HepG2 (cell line): ENCODE measurements at regions not wholly inside any gene's neighbourhood (a gene's known extent, or its start where the extent isn't known, plus 50 kb on each side); places are given as distances from the start of the nearest gene placed in this dataset.

ENCODE experiments used
- ZNF20 ChIP-seq: sonication (generic); formaldehyde crosslinking; IDR thresholded peaks from 2 replicates; pipeline ENCODE4 v1.4.0; 2020; ENCODE audit warnings: mild to moderate bottlenecking, moderate library complexity, missing genetic modification reagents
- ZNF225 ChIP-seq: sonication (generic); formaldehyde crosslinking; IDR thresholded peaks from 2 replicates; pipeline ENCODE4 v1.4.0; 2020; ENCODE audit warnings: mild to moderate bottlenecking, missing genetic modification reagents
- TF ChIP-seq, protein P1 (sequence below): sonication (generic); formaldehyde crosslinking; IDR thresholded peaks from 2 replicates; pipeline ENCODE4 v1.5.0; 2020; ENCODE audit warnings: mild to moderate bottlenecking, missing genetic modification reagents, borderline replicate concordance
- TF ChIP-seq, protein P2 (sequence below): sonication (generic); formaldehyde crosslinking; IDR thresholded peaks from 2 replicates; pipeline ENCODE4 v1.4.0; 2020; ENCODE audit warnings: missing genetic modification reagents, mild to moderate bottlenecking, borderline replicate concordance

DNA sequence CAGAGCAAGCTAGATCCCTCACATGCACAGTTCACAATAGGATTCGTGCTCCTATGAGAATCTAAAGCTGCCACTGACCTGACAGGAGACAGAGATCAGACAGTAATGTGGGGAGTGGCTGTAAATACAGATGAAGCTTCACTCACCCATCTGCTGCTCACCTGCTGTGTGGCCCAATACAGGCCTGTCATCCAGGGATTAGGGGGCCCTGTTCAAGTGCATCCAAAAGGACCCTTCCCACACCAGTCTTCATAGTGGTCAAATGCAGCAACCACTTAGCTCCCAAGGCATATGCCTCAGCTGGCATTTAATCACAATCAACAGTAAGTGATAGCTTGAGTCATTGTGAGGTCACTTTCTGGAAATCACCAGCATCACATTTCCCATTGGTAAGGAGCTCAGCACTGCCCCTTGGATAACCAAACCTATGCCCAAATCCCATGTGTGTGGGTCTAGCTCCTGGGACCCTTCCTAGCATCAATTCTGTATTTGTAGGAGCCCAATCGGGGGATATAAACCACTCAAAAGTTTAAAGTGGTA is 65.6 kb downstream of the OR4C45 start (continued):
- TF ChIP-seq, protein P1, sequence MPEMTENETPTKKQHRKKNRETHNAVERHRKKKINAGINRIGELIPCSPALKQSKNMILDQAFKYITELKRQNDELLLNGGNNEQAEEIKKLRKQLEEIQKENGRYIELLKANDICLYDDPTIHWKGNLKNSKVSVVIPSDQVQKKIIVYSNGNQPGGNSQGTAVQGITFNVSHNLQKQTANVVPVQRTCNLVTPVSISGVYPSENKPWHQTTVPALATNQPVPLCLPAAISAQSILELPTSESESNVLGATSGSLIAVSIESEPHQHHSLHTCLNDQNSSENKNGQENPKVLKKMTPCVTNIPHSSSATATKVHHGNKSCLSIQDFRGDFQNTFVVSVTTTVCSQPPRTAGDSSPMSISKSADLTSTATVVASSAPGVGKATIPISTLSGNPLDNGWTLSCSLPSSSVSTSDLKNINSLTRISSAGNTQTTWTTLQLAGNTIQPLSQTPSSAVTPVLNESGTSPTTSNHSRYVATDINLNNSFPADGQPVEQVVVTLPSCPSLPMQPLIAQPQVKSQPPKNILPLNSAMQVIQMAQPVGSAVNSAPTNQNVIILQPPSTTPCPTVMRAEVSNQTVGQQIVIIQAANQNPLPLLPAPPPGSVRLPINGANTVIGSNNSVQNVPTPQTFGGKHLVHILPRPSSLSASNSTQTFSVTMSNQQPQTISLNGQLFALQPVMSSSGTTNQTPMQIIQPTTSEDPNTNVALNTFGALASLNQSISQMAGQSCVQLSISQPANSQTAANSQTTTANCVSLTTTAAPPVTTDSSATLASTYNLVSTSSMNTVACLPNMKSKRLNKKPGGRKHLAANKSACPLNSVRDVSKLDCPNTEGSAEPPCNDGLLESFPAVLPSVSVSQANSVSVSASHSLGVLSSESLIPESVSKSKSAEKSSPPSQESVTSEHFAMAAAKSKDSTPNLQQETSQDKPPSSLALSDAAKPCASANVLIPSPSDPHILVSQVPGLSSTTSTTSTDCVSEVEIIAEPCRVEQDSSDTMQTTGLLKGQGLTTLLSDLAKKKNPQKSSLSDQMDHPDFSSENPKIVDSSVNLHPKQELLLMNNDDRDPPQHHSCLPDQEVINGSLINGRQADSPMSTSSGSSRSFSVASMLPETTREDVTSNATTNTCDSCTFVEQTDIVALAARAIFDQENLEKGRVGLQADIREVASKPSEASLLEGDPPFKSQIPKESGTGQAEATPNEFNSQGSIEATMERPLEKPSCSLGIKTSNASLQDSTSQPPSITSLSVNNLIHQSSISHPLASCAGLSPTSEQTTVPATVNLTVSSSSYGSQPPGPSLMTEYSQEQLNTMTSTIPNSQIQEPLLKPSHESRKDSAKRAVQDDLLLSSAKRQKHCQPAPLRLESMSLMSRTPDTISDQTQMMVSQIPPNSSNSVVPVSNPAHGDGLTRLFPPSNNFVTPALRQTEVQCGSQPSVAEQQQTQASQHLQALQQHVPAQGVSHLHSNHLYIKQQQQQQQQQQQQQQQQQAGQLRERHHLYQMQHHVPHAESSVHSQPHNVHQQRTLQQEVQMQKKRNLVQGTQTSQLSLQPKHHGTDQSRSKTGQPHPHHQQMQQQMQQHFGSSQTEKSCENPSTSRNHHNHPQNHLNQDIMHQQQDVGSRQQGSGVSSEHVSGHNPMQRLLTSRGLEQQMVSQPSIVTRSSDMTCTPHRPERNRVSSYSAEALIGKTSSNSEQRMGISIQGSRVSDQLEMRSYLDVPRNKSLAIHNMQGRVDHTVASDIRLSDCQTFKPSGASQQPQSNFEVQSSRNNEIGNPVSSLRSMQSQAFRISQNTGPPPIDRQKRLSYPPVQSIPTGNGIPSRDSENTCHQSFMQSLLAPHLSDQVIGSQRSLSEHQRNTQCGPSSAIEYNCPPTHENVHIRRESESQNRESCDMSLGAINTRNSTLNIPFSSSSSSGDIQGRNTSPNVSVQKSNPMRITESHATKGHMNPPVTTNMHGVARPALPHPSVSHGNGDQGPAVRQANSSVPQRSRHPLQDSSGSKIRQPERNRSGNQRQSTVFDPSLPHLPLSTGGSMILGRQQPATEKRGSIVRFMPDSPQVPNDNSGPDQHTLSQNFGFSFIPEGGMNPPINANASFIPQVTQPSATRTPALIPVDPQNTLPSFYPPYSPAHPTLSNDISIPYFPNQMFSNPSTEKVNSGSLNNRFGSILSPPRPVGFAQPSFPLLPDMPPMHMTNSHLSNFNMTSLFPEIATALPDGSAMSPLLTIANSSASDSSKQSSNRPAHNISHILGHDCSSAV (CRISPR knock-in tag): no peak
- TF ChIP-seq ZNF20 (CRISPR knock-in tag) (no peak), ZNF225 (CRISPR knock-in tag) (no peak)
- TF ChIP-seq, protein P2, sequence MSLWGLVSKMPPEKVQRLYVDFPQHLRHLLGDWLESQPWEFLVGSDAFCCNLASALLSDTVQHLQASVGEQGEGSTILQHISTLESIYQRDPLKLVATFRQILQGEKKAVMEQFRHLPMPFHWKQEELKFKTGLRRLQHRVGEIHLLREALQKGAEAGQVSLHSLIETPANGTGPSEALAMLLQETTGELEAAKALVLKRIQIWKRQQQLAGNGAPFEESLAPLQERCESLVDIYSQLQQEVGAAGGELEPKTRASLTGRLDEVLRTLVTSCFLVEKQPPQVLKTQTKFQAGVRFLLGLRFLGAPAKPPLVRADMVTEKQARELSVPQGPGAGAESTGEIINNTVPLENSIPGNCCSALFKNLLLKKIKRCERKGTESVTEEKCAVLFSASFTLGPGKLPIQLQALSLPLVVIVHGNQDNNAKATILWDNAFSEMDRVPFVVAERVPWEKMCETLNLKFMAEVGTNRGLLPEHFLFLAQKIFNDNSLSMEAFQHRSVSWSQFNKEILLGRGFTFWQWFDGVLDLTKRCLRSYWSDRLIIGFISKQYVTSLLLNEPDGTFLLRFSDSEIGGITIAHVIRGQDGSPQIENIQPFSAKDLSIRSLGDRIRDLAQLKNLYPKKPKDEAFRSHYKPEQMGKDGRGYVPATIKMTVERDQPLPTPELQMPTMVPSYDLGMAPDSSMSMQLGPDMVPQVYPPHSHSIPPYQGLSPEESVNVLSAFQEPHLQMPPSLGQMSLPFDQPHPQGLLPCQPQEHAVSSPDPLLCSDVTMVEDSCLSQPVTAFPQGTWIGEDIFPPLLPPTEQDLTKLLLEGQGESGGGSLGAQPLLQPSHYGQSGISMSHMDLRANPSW (CRISPR knock-in tag): no peak
